ENCODE measurements at regions not wholly inside any gene's neighbourhood (a gene's known extent, or its start where the extent isn't known, plus 50 kb on each side); places are given as distances from the start of the nearest gene placed in this dataset.

DNA sequence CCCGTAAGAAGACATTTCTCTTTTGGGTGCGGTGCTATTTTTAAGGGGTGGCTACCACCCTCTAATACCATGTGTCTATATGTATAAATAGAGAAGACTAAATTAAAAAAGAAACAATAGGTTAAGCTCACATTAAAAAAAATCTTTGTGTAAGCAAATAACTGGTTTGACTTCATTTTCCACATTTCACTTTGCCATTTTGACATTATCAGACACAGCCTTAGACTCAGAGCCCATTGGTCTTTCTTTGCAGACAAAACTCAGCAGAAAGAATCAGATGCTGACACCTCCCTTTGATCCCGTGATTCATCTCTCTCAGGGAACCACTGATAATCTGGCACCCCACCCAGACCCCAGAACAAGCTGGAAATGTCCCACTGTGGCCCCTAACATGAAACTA, 74.5 kb downstream of the EMX2 start (continued):
- TF ChIP-seq POLR2AphosphoS5 (IDR thresholded peaks at IDR 0.05; ENCODE audit: low read depth, low read length) (no peak), JUN (IDR thresholded peaks at IDR 0.05; ENCODE audit: low read depth, low read length) (no peak), RNF2 (IDR thresholded peaks at IDR 0.05; ENCODE audit: borderline replicate concordance, low read depth, low read length, missing control alignments, poor library complexity, severe bottlenecking) (no peak)

Data from H1 (cell line).